ENCODE measurements at regions not wholly inside any gene's neighbourhood (a gene's known extent, or its start where the extent isn't known, plus 50 kb on each side); places are given as distances from the start of the nearest gene placed in this dataset.

DNA sequence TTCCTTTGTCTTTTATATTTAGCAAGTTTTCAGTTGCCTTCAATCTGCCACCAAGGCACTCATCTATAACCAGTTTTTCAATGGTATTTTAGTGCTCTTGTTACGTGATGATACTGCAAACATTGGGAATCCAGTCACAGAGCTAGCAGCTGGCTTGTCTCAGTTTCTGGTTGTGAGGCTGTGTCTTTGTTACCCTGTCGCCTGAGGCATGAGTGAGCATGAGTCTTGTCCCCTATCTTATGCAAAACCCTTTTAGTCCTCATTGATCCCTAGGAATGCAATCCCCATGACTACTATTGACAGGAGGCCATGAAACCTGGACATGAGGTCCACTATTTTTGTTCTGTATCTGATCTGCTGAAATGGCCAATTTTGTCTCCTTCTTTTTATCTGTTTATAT is 391.0 kb downstream of the LMO7 start:
- no peaks in the 10 kb centered on the region for H3K27me3 ChIP-seq
- 82 to 94% methylated on average over 2 of the region's 2 CpGs for WGBS, 2 donors
- intact Hi-C loops (cut with DNase I; ENCODE audit: low total_unique reads), result no loop called here
- H3K36me3 ChIP-seq (ENCODE audit: low read depth, missing control alignments), result no peaks in the 10 kb centered on the region
- DNase-seq, result no peak
- TF ChIP-seq POLR2A (IDR thresholded peaks at IDR 0.05), result no peak
- TF ChIP-seq, protein P1, sequence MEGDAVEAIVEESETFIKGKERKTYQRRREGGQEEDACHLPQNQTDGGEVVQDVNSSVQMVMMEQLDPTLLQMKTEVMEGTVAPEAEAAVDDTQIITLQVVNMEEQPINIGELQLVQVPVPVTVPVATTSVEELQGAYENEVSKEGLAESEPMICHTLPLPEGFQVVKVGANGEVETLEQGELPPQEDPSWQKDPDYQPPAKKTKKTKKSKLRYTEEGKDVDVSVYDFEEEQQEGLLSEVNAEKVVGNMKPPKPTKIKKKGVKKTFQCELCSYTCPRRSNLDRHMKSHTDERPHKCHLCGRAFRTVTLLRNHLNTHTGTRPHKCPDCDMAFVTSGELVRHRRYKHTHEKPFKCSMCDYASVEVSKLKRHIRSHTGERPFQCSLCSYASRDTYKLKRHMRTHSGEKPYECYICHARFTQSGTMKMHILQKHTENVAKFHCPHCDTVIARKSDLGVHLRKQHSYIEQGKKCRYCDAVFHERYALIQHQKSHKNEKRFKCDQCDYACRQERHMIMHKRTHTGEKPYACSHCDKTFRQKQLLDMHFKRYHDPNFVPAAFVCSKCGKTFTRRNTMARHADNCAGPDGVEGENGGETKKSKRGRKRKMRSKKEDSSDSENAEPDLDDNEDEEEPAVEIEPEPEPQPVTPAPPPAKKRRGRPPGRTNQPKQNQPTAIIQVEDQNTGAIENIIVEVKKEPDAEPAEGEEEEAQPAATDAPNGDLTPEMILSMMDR (IDR thresholded peaks at IDR 0.05), result no peak
- H3K4me1 ChIP-seq, result no peaks in the 10 kb centered on the region
- no peaks in the 10 kb centered on the region for H3K9me3 ChIP-seq
- H3K27ac ChIP-seq, result no peak overlapping the region
- no peak overlapping the region for H3K4me3 ChIP-seq

DNA sequence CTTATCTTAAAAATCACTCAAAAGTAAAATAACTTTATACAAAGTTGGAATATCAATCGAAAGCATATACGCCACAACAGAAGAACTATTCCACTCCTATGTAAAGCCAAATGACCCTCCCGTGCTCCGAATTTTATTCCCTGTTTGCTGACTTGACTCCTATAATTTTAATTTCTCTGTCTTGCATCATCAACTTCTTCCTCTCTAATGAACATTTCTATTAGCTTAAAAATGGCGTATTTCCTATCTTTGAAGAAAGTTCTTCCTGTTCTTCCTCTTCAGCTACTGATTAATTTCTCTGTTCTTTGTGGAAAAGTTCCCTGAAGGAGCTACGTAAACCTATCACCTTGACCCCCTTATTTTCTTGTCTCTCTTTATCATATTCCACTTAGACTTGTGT is 389.3 kb downstream of the LMO7 start:
- H3K4me1 ChIP-seq, result no peaks in the 10 kb centered on the region
- 84 to 86% methylated on average over 6 of the region's 6 CpGs for WGBS, 2 donors
- TF ChIP-seq POLR2A (IDR thresholded peaks at IDR 0.05), result no peak
- TF ChIP-seq, protein P1 (IDR thresholded peaks at IDR 0.05), result no peak
- no peaks in the 10 kb centered on the region for H3K27me3 ChIP-seq
- H3K36me3 ChIP-seq (ENCODE audit: low read depth, missing control alignments), result no peaks in the 10 kb centered on the region
- intact Hi-C loops (cut with DNase I; ENCODE audit: low total_unique reads), result no loop called here
- no peak overlapping the region for H3K27ac ChIP-seq
- DNase-seq, result no peak
- H3K9me3 ChIP-seq, result no peaks in the 10 kb centered on the region
- no peak overlapping the region for H3K4me3 ChIP-seq

DNA sequence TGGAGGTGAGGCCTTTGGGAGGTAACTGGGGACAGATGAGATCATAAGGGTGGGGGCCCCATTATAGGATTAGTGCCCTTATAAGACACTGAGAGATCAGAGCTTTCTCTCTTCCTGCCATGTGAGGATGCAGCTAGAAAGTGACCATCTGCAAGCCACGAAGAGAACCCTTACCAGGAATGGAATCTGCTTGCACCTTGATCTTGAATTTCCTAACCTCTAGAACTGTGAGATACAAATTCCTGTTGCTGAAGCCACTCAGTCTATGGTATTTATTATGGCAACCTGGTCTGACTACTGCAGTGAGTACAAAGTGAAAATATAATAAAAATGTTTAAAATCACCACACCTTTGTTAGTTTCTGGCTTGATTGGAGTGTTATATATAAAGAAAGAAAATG is 388.0 kb downstream of the LMO7 start:
- Histone ChIP-seq H3K27me3 (no peaks in the 10 kb centered on the region), H3K27ac (no peak overlapping the region), H3K4me1 (no peaks in the 10 kb centered on the region), H3K9me3 (no peaks in the 10 kb centered on the region), H3K36me3 (ENCODE audit: low read depth, missing control alignments) (no peaks in the 10 kb centered on the region), H3K4me3 (no peak overlapping the region)
- DNase-seq, result no peak
- TF ChIP-seq, protein P1 (IDR thresholded peaks at IDR 0.05), result no peak
- no peak for TF ChIP-seq POLR2A (IDR thresholded peaks at IDR 0.05)
- intact Hi-C loops (cut with DNase I; ENCODE audit: low total_unique reads), result no loop called here
- 94 to 100% methylated on average over 1 of the region's 1 CpG for WGBS, 2 donors

DNA sequence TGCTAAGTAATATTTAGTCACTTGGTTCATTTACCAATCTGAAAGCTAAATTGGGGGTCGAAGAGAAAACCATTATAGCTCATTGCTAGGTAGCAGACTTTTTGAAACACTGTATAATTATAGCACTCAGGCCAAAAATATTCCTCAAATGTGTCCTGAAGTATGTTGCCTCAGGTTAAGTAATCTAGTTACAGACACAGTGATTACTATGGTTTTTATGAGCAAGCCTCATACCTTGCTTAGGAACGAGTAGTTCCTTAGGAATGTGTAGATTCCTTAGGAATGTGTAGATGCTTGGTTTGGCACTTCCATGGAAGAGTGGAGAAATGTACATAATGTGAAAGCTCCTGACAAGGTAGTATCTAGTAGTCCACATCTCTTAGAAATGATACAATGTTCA is 387.5 kb downstream of the LMO7 start:
- intact Hi-C loops (cut with DNase I; ENCODE audit: low total_unique reads), result no loop called here
- H3K4me1 ChIP-seq, result no peaks in the 10 kb centered on the region
- H3K36me3 ChIP-seq (ENCODE audit: low read depth, missing control alignments), result no peaks in the 10 kb centered on the region
- no peaks in the 10 kb centered on the region for H3K9me3 ChIP-seq
- DNase-seq, result no peak
- H3K4me3 ChIP-seq, result no peak overlapping the region
- no peak overlapping the region for H3K27ac ChIP-seq
- 75 to 93% methylated on average over 2 of the region's 2 CpGs for WGBS, 2 donors
- no peaks in the 10 kb centered on the region for H3K27me3 ChIP-seq
- TF ChIP-seq, protein P1 (IDR thresholded peaks at IDR 0.05), result no peak
- TF ChIP-seq POLR2A (IDR thresholded peaks at IDR 0.05), result no peak

DNA sequence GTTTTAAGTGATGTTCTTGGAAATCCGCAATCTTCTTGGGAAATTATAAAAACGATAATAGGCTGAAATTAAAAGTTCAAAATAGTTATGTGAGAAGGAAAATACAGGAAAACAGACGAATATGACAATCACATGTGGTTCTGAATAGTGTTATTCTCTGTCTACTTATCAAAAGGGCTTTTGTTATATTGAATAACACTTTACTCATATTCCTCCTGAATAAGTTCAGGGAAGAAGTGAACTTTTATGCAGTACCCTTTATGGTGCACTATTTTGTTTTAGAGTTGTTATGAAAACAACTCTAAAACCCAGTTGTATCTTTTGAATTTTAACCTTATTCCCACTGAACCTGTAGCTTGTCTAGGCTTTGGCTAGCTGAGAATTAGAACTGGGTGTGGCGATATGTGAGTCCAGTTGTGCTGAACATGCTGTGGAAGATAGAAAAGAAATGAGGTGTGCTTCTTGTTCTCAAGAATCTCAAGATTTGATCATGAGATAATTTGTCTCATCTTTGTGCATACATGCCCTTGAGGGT is 384.4 kb downstream of the LMO7 start:
- Histone ChIP-seq H3K27me3 (no peaks in the 10 kb centered on the region), H3K4me3 (no peak overlapping the region), H3K9me3 (no peaks in the 10 kb centered on the region), H3K27ac (no peak overlapping the region), H3K36me3 (ENCODE audit: low read depth, missing control alignments) (no peaks in the 10 kb centered on the region), H3K4me1 (no peaks in the 10 kb centered on the region)
- TF ChIP-seq POLR2A (IDR thresholded peaks at IDR 0.05), result no peak
- TF ChIP-seq, protein P1 (IDR thresholded peaks at IDR 0.05), result no peak
- no peak for DNase-seq
- intact Hi-C loops (cut with DNase I; ENCODE audit: low total_unique reads), result no loop called here
- WGBS, 2 donors, result 66 to 74% methylated on average over 4 of the region's 4 CpGs

All from testis (tissue), 2 donors.